Endodermal cell (in vitro differentiated cells): ENCODE measurements at regions not wholly inside any gene's neighbourhood (a gene's known extent, or its start where the extent isn't known, plus 50 kb on each side); places are given as distances from the start of the nearest gene placed in this dataset.

Experiments
- DNase-seq: peaks from one replicate; pipeline ENCODE4 v3.0.0-alpha.2; 2017
- H3K27ac ChIP-seq: 2 replicates; pipeline ENCODE4 v1.5.1; 2013; ENCODE audit warnings: mild to moderate bottlenecking, low read depth, low read length, moderate library complexity
- H3K27me3 ChIP-seq: 2 replicates; pipeline ENCODE4 v1.6.1; 2013; ENCODE audit warnings: mild to moderate bottlenecking, low read length, moderate library complexity; ENCODE audit not compliant: insufficient read depth, control insufficient read depth, poor library complexity, severe bottlenecking
- H3K36me3 ChIP-seq: 2 replicates; pipeline ENCODE4 v1.7.0; 2013; ENCODE audit warnings: mild to moderate bottlenecking, low read length, moderate library complexity; ENCODE audit not compliant: control insufficient read depth, insufficient read depth
- H3K4me1 ChIP-seq: one replicate; pipeline ENCODE4 v1.7.0; 2013; ENCODE audit warnings: low read length; ENCODE audit not compliant: control insufficient read depth, insufficient read depth
- H3K4me3 ChIP-seq: 2 replicates; pipeline ENCODE4 v1.5.1; 2013; ENCODE audit warnings: mild to moderate bottlenecking, low read length, moderate library complexity
- H3K9ac ChIP-seq: 2 replicates; pipeline ENCODE4 v1.6.1; 2013; ENCODE audit warnings: mild to moderate bottlenecking, low read length, moderate library complexity; ENCODE audit not compliant: poor library complexity, severe bottlenecking; ENCODE audit errors: extremely low read depth
- H3K9me3 ChIP-seq: 2 replicates; pipeline ENCODE4 v1.6.1; 2013; ENCODE audit warnings: mild to moderate bottlenecking, low read length, moderate library complexity; ENCODE audit not compliant: control insufficient read depth
- H3K27ac Mint-ChIP-seq: 2 replicates; pipeline ENCODE4 v1.8.0; 2020; ENCODE audit warnings: mixed read lengths
- H3K27me3 Mint-ChIP-seq: 2 replicates; pipeline ENCODE4 v1.8.0; 2021; ENCODE audit warnings: mild to moderate bottlenecking, mixed read lengths; ENCODE audit not compliant: insufficient read depth
- H3K36me3 Mint-ChIP-seq: 2 replicates; pipeline ENCODE4 v1.8.0; 2020; ENCODE audit warnings: low read depth, mixed read lengths
- H3K4me1 Mint-ChIP-seq: 2 replicates; pipeline ENCODE4 v1.8.0; 2020; ENCODE audit warnings: mixed read lengths
- H3K4me3 Mint-ChIP-seq: 2 replicates; pipeline ENCODE4 v1.8.0; 2020; ENCODE audit warnings: mild to moderate bottlenecking, moderate library complexity, mixed read lengths
- H3K9me3 Mint-ChIP-seq: 2 replicates; pipeline ENCODE4 v1.8.0; 2020; ENCODE audit warnings: mild to moderate bottlenecking, mixed read lengths
- CTCF ChIP-seq: fragments of 200-600 bp; sonication (generic); conservative IDR thresholded peaks from 2 replicates; pipeline ENCODE4 v1.5.0; 2021; ENCODE audit warnings: antibody characterized with exemption, mild to moderate bottlenecking
- WGBS, 2 experiments: methylation state at CpG; one replicate each; pipeline versions ENCODE4 v1.1.5 to v1.1.7; 2013; ENCODE audit warnings: missing lambda C conversion rate in 2 of 2, mixed read lengths in 1 of 2; ENCODE audit not compliant: insufficient coverage in 1 of 2, insufficient read length in 1 of 2; 5-methylcytosine and 5-hydroxymethylcytosine counted together

DNA sequence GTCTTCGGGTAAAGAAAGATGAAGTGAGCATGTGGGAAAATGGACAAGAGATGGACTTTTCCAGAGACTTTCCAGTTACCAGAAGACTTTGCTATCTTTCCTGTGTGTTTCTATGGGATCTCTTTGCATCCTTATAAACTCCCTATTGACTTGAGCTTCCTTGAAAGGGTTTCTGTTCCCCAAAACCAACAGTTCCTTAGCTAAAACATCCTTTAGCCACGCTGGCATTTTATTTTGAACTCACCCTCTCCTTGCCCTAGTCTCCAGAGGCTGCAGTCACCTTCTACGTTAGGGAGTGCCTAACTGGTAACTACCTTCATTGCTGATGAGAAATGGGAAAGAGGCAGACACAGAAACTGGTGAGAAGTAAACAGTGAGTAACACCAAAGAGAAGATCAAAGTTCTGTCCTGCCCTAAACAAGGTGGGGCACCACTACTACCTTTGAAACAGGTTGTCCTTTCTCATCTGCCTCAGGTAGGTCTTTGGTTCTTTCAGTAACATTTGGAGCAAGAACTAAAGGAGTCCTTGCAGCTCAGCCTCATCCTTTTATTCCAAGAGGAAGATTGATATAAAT is 402.9 kb downstream of the ENC1 start:
- Mint-ChIP-seq H3K27ac (no peak overlapping the region), H3K4me3 (no peak overlapping the region), H3K27me3 (no peaks in the 10 kb centered on the region), H3K4me1 (peaks cover 11% of the 10 kb centered on the region), H3K36me3 (no peaks in the 10 kb centered on the region), H3K9me3 (no peaks in the 10 kb centered on the region)
- TF ChIP-seq CTCF = no peak
- Histone ChIP-seq H3K4me3 (no peak overlapping the region), H3K27me3 (no peaks in the 10 kb centered on the region), H3K9ac (no peak overlapping the region), H3K36me3 (no peaks in the 10 kb centered on the region), H3K4me1 (peaks cover 4% of the 10 kb centered on the region), H3K9me3 (no peaks in the 10 kb centered on the region), H3K27ac (no peak overlapping the region)
- 91 to 95% methylated on average over 3 of the region's 3 CpGs for WGBS, 2 experiments
- no peak for DNase-seq

DNA sequence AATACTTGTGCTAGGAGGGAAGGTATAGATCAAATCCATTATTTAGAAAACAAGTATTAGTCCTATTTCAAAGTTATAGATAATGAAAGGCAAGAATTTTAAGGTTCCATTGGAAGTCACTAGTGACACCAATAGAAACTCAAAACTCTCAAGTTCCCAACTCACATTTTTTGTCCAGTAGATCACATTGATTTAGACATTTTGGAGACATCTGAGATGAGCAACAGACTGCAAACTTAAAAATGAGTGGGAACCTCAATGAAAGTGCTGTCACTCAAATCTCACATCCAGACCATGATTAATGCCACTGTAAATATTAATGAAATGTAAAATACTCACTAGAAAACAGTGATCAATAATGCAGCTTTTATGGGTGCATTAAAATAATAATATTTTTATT is 405.0 kb downstream of the ENC1 start:
- H3K9me3 ChIP-seq = no peaks in the 10 kb centered on the region
- Mint-ChIP-seq H3K4me3 (no peak overlapping the region), H3K27ac (no peak overlapping the region), H3K4me1 (peaks cover under 1% of the 10 kb centered on the region), H3K9me3 (no peaks in the 10 kb centered on the region), H3K36me3 (no peaks in the 10 kb centered on the region), H3K27me3 (no peaks in the 10 kb centered on the region)
- TF ChIP-seq CTCF = no peak
- no peak overlapping the region for H3K9ac ChIP-seq
- H3K4me1 ChIP-seq = no peaks in the 10 kb centered on the region
- no peak overlapping the region for H3K4me3 ChIP-seq
- no peak overlapping the region for H3K27ac ChIP-seq
- no peak for DNase-seq
- no peaks in the 10 kb centered on the region for H3K27me3 ChIP-seq
- H3K36me3 ChIP-seq = no peaks in the 10 kb centered on the region

DNA sequence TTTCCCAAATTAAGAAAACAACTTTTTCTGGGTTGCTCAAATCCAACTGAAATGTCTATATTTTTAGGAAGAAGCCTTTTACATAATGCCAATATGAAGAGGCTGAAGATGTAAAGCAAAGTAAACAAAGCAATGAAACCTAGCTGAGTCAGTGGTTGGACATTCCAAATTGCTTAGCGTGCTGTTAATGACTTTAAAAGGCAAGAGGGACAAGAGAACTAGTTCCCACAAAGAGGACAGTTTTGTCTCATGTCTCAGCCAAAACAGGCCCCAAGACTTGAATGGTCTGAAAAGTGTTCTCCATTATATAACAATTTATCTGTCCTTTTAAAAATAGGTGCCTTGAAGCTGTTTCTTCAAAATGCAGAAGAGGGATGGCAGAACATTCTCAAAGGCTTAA is 407.0 kb downstream of the ENC1 start:
- H3K27ac ChIP-seq = no peak overlapping the region
- no peak overlapping the region for H3K4me3 ChIP-seq
- TF ChIP-seq CTCF = no peak
- Mint-ChIP-seq H3K27ac (no peak overlapping the region), H3K9me3 (no peaks in the 10 kb centered on the region), H3K27me3 (no peaks in the 10 kb centered on the region), H3K4me3 (no peak overlapping the region), H3K4me1 (no peaks in the 10 kb centered on the region), H3K36me3 (no peaks in the 10 kb centered on the region)
- 98 to 100% methylated on average over 1 of the region's 1 CpG for WGBS, 2 experiments
- no peaks in the 10 kb centered on the region for H3K36me3 ChIP-seq
- no peaks in the 10 kb centered on the region for H3K27me3 ChIP-seq
- no peak overlapping the region for H3K9ac ChIP-seq
- H3K4me1 ChIP-seq = no peaks in the 10 kb centered on the region
- no peaks in the 10 kb centered on the region for H3K9me3 ChIP-seq
- DNase-seq = no peak
